Hepatocyte (in vitro differentiated cells): ENCODE measurements at regions not wholly inside any gene's neighbourhood (a gene's known extent, or its start where the extent isn't known, plus 50 kb on each side); places are given as distances from the start of the nearest gene placed in this dataset.

Experiments used
- CTCF ChIP-seq: fragments of 200-600 bp; sonication (generic); IDR thresholded peaks from 2 replicates; pipeline ENCODE4 v1.5.1; 2016; ENCODE audit warnings: antibody characterized with exemption, mild to moderate bottlenecking; ENCODE audit not compliant: poor library complexity
- EZH2 ChIP-seq: fragments of 200-600 bp; sonication (generic); IDR thresholded peaks from 2 replicates; pipeline ENCODE4 v1.6.1; 2016; ENCODE audit warnings: antibody characterized with exemption, mild to moderate bottlenecking, borderline replicate concordance
- EZH2phosphoT487 ChIP-seq: fragments of 200-600 bp; sonication (generic); IDR thresholded peaks from one replicate; pipeline ENCODE4 v1.6.1; 2018; ENCODE audit warnings: antibody characterized with exemption, mild to moderate bottlenecking, low read depth, moderate library complexity; ENCODE audit not compliant: unreplicated experiment, severe bottlenecking

GRCh38 chr1:177615251-177615650, 354.6 kb downstream of the SEC16B start:
- TF ChIP-seq CTCF (no peak), EZH2 (no peak), EZH2phosphoT487 (no peak)
